Upper lobe of left lung (tissue), 4 donors: ENCODE measurements at regions not wholly inside any gene's neighbourhood (a gene's known extent, or its start where the extent isn't known, plus 50 kb on each side); places are given as distances from the start of the nearest gene placed in this dataset.

Experiments used
- POLR2AphosphoS5 ChIP-seq, 2 donors: sonication (generic); formaldehyde crosslinking; IDR thresholded peaks; one replicate each; pipeline ENCODE4 v1.5.1; 2017; ENCODE audit warnings: antibody characterized with exemption in 2 of 2
- TF ChIP-seq, protein P1 (sequence below), 6 experiments: fragments of 450-650 bp in 4 of 6; fragments of 200-600 bp in 2 of 6; sonication (generic) in 2 of 6; IDR thresholded peaks; one replicate each; pipeline ENCODE4 v1.5.1; 2016 to 2019; ENCODE audit warnings: antibody characterized with exemption in 6 of 6

DNA sequence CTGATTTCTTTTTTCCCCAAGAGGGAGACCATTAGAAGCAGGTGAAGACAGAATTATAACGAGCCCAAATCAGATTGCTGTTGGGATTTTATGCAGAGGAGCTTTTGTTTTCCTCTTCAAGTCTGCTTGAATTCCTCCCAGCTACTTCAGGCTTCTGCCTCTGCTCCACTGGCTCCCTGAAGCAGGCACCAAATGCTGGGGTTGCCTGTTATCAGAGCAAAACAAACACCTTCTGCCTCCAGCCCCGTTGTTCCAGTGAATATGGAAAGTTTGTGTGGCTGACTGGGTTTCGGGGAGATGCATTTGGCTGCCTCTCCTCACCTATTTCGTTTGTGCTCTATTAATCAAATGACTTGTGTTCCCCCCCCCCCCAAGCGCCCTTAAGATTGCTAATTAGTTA, 209.2 kb downstream of the URB2 start:
- TF ChIP-seq, protein P1, sequence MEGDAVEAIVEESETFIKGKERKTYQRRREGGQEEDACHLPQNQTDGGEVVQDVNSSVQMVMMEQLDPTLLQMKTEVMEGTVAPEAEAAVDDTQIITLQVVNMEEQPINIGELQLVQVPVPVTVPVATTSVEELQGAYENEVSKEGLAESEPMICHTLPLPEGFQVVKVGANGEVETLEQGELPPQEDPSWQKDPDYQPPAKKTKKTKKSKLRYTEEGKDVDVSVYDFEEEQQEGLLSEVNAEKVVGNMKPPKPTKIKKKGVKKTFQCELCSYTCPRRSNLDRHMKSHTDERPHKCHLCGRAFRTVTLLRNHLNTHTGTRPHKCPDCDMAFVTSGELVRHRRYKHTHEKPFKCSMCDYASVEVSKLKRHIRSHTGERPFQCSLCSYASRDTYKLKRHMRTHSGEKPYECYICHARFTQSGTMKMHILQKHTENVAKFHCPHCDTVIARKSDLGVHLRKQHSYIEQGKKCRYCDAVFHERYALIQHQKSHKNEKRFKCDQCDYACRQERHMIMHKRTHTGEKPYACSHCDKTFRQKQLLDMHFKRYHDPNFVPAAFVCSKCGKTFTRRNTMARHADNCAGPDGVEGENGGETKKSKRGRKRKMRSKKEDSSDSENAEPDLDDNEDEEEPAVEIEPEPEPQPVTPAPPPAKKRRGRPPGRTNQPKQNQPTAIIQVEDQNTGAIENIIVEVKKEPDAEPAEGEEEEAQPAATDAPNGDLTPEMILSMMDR (IDR thresholded peaks at IDR 0.05) = no peak
- TF ChIP-seq POLR2AphosphoS5 (IDR thresholded peaks at IDR 0.05) = no peak
